Erythroblast (primary cell): ENCODE measurements at regions not wholly inside any gene's neighbourhood (a gene's known extent, or its start where the extent isn't known, plus 50 kb on each side); places are given as distances from the start of the nearest gene placed in this dataset.

ENCODE experiments used
- GATA1 ChIP-seq: IDR thresholded peaks from 2 replicates; pipeline ENCODE4 v1.6.1; 2011; ENCODE audit warnings: low read depth, mild to moderate bottlenecking, control low read depth, low read length, moderate library complexity
- POLR2A ChIP-seq: IDR thresholded peaks from 2 replicates; pipeline ENCODE4 v1.6.1; 2011; ENCODE audit warnings: mild to moderate bottlenecking, low read length

- TF ChIP-seq POLR2A (no peak), GATA1 (no peak)
These were observed 1143.4 kb upstream of the SORCS1 start for GRCh38 chr10:108307925-108308312.
